Stomach (tissue), 8 donors: ENCODE measurements at regions not wholly inside any gene's neighbourhood (a gene's known extent, or its start where the extent isn't known, plus 50 kb on each side); places are given as distances from the start of the nearest gene placed in this dataset.

ENCODE experiments used
- DNase-seq, 2 donors: peaks; one replicate each; pipeline versions ENCODE4 v3.0.0 to v3.0.0-alpha.2; 2013 to 2019
- H3K27ac ChIP-seq, 5 donors: fragments of 200-600 bp in 4 of 5; sonication (generic) in 4 of 5; one replicate each; pipeline ENCODE4 v1.5.1; 2013 to 2019; ENCODE audit warnings: mild to moderate bottlenecking in 1 of 5, moderate library complexity in 1 of 5
- H3K27me3 ChIP-seq, 3 donors: fragments of 200-600 bp; sonication (generic); one replicate each; pipeline ENCODE4 v1.5.1; 2017 to 2019; ENCODE audit warnings: mixed run types in 1 of 3
- H3K36me3 ChIP-seq, 4 donors: fragments of 200-600 bp; sonication (generic); 1 replicate in 3 of 4; 2 replicates in 1 of 4; pipeline ENCODE4 v1.5.1; 2016 to 2019
- H3K4me1 ChIP-seq, 4 donors: fragments of 200-600 bp; sonication (generic); one replicate each; pipeline ENCODE4 v1.5.1; 2016 to 2019
- H3K4me3 ChIP-seq, 4 donors: fragments of 200-600 bp; sonication (generic) in 3 of 4; one replicate each; pipeline ENCODE4 v1.5.1; 2016 to 2019; ENCODE audit warnings: mild to moderate bottlenecking in 1 of 4
- H3K9me3 ChIP-seq, 4 donors: fragments of 200-600 bp; sonication (generic); one replicate each; pipeline ENCODE4 v1.5.1; 2016 to 2019
- CTCF ChIP-seq, 7 experiments: fragments of 450-650 bp in 4 of 7; fragments of 200-600 bp in 3 of 7; sonication (generic) in 3 of 7; IDR thresholded peaks; one replicate each; pipeline ENCODE4 v1.5.1; 2016 to 2019; ENCODE audit warnings: antibody characterized with exemption in 7 of 7, control low read depth in 2 of 7, mild to moderate bottlenecking in 1 of 7
- EP300 ChIP-seq: sonication (generic); formaldehyde crosslinking; IDR thresholded peaks from one replicate; pipeline ENCODE4 v1.6.1; 2017; ENCODE audit warnings: antibody characterized with exemption
- POLR2A ChIP-seq, 4 donors: fragments of 450-650 bp; IDR thresholded peaks; one replicate each; pipeline ENCODE4 v1.6.1; 2016; ENCODE audit warnings: antibody characterized with exemption in 4 of 4, control low read depth in 2 of 4, mild to moderate bottlenecking in 1 of 4, moderate library complexity in 1 of 4
- POLR2AphosphoS5 ChIP-seq, 3 donors: sonication (generic); formaldehyde crosslinking; IDR thresholded peaks; one replicate each; pipeline ENCODE4 v1.6.1; 2016; ENCODE audit warnings: antibody characterized with exemption in 3 of 3
- WGBS, 5 donors: extraction: QIAGEN DNeasy Blood & Tissue Kit in 3 of 5; methylation state at CpG; one replicate each; pipeline versions ENCODE4 v1.1.5 to v1.1.7; 2013 to 2018; 5-methylcytosine and 5-hydroxymethylcytosine counted together
- intact Hi-C: fragments of 100-400 bp; cut with DNase I; formaldehyde crosslinking; loops from one replicate; pipeline ENCODE4 v1.15.1; 2023; ENCODE audit warnings: low total_unique reads
- donor health status: healthy with polysubstance abuse.
- donor health status: Bipolar disorder and iron deficiency.
- donor health status: healthy.

GRCh38 chr5:2569176-2569575 lies 182.3 kb downstream of the IRX2 start:
- no peaks in the 10 kb centered on the region for H3K4me1 ChIP-seq
- DNase-seq, result no peak
- intact Hi-C loops, result no loop called here
- no peak overlapping the region for H3K27ac ChIP-seq
- H3K27me3 ChIP-seq, result peaks cover 0 to 4% (median 0%) of the 10 kb centered on the region in 3 donors
- TF ChIP-seq POLR2A (IDR thresholded peaks at IDR 0.05), result no peak
- no peak for TF ChIP-seq CTCF (IDR thresholded peaks at IDR 0.05)
- TF ChIP-seq POLR2AphosphoS5 (IDR thresholded peaks at IDR 0.05), result no peak
- no peak for TF ChIP-seq EP300
- no peaks in the 10 kb centered on the region for H3K36me3 ChIP-seq
- H3K9me3 ChIP-seq, result no peaks in the 10 kb centered on the region
- no peak overlapping the region for H3K4me3 ChIP-seq
- 63 to 69% (median 67%) methylated on average over 8 to 10 of the region's 10 CpGs for WGBS, 5 donors

- no peak for TF ChIP-seq POLR2A (IDR thresholded peaks at IDR 0.05)
- no peak for TF ChIP-seq EP300
- no peak for TF ChIP-seq POLR2AphosphoS5 (IDR thresholded peaks at IDR 0.05)
- TF ChIP-seq CTCF (IDR thresholded peaks at IDR 0.05), result no peak
- H3K27ac ChIP-seq, result no peak overlapping the region
- H3K9me3 ChIP-seq, result peaks cover 0 to 12% (median 0%) of the 10 kb centered on the region in 4 donors
- H3K36me3 ChIP-seq, result no peaks in the 10 kb centered on the region
- DNase-seq, result no peak
- H3K27me3 ChIP-seq, result peaks cover 0 to 4% (median 0%) of the 10 kb centered on the region in 3 donors
- 62 to 70% (median 66%) methylated on average over 3 of the region's 3 CpGs for whole genome bisulfite sequencing, 5 donors
- no peak overlapping the region for H3K4me3 ChIP-seq
- no peaks in the 10 kb centered on the region for H3K4me1 ChIP-seq
- intact Hi-C loops, result no loop called here
Measured at GRCh38 chr5:2566284-2566683, 185.2 kb downstream of the IRX2 start.

GRCh38 chr5:2565147-2565546 lies 186.3 kb downstream of the IRX2 start:
- TF ChIP-seq POLR2A (IDR thresholded peaks at IDR 0.05) (no peak), CTCF (IDR thresholded peaks at IDR 0.05) (no peak)

GRCh38 chr5:2563046-2563445 lies 188.4 kb downstream of the IRX2 start:
- Histone ChIP-seq H3K4me3 (no peak overlapping the region), H3K9me3 (peaks cover 0 to 12% (median 0%) of the 10 kb centered on the region in 4 donors), H3K36me3 (no peaks in the 10 kb centered on the region), H3K4me1 (no peaks in the 10 kb centered on the region), H3K27me3 (no peaks in the 10 kb centered on the region), H3K27ac (no peak overlapping the region)
- no peak for TF ChIP-seq CTCF (IDR thresholded peaks at IDR 0.05)
- no peak for TF ChIP-seq EP300
- TF ChIP-seq POLR2A (IDR thresholded peaks at IDR 0.05), result no peak
- TF ChIP-seq POLR2AphosphoS5 (IDR thresholded peaks at IDR 0.05), result no peak
- intact Hi-C loops, result no loop called here
- 76 to 87% (median 81%) methylated on average over 5 to 6 of the region's 6 CpGs for WGBS, 5 donors
- DNase-seq, result no peak

More at GRCh38 chr5:2565147-2565546, 186.3 kb downstream of the IRX2 start:
- Histone ChIP-seq H3K36me3 (no peaks in the 10 kb centered on the region), H3K9me3 (peaks cover 0 to 12% (median 0%) of the 10 kb centered on the region in 4 donors), H3K4me3 (no peak overlapping the region), H3K27me3 (peaks cover 0 to 3% (median 0%) of the 10 kb centered on the region in 3 donors), H3K4me1 (no peaks in the 10 kb centered on the region), H3K27ac (no peak overlapping the region)
- DNase-seq, result no peak
- intact Hi-C loops, result no loop called here
- WGBS, 5 donors, result 71 to 89% (median 82%) methylated on average over 4 to 6 of the region's 6 CpGs
